HG03378 (cell line): ENCODE measurements at regions not wholly inside any gene's neighbourhood (a gene's known extent, or its start where the extent isn't known, plus 50 kb on each side); places are given as distances from the start of the nearest gene placed in this dataset.
A peak's percentile ranks its signal among the peaks of the same experiment; 100 is the strongest.
"Not testable (repeated sequence)": the region's sequence is repeated elsewhere in the genome, so short reads cannot be mapped to it uniquely, and the experiment has no call there.

ENCODE experiments used
- ATAC-seq: cut with Tn5 transposase; IDR thresholded peaks from one replicate; pipeline ENCODE4 v1.9.1; 2021; ENCODE audit warnings: mild to moderate bottlenecking, moderate library complexity; ENCODE audit not compliant: unreplicated experiment

GRCh38 chr3:90145094-90145860 is 1037.9 kb downstream of the EPHA3 start:
- ATAC-seq = no peak

DNA sequence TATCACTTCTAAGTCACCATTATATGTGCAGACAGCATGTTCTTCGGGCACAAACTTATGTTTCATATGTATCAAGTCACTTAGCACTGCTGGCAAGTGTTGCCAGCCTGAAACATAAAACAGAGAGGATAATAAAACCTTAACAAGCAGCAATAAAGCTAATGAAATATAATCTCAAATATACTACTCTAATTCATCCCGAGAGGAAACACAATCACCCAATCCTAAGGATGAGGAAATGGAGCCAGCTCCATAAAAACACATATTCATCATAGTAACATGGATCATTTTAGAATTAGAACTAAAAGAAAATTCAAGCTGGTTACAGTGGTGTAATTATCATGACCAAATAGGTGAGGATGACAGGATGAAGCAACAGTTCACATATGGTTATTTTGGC is 1072.7 kb downstream of the EPHA3 start:
- ATAC-seq = no peak

DNA sequence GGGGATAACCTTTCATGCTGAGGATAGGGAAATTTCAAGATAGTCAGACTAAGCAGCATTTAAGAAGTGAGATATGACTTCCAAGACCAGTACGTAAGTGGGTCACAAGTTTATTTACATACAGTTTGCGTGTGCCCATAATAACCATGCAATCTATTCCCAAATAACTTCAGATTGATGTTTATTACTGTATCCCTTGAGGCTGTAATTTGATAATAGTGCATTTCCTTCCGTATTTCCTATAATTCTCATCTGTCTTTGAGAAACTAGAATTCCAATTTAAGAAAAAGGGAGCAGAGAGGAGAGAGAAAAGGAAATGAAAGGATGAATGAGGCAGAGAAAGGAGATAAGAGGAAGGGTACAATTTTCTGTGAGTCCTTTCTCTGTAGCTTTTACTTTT is 1073.1 kb downstream of the EPHA3 start:
- no peak for ATAC-seq

- peak; percentile 96 for ATAC-seq
Measured at GRCh38 chr3:90182291-90182976, 1075.0 kb downstream of the EPHA3 start.

DNA sequence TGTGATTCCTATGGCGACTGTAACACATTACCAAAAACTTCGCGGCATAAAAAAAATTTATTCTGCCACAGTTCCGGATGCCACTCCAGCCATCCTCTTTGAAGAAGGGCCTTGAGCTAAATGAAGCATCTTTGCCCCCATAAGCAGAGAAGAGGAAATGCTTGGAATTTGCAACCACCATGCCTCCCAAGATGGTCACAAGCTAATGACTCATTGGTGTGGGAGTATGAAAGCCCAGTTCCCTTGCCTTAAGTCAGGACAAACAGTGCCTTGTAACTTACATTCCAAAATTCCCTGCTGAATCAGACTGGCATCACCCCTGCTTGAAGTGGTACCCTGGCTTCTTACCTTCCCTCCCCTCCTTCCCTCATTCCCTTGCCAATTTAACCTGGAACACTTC is 1077.4 kb downstream of the EPHA3 start:
- ATAC-seq = no peak

- not testable (repeated sequence) for ATAC-seq
Measured at GRCh38 chr3:90197383-90197782, 1090.0 kb downstream of the EPHA3 start.

DNA sequence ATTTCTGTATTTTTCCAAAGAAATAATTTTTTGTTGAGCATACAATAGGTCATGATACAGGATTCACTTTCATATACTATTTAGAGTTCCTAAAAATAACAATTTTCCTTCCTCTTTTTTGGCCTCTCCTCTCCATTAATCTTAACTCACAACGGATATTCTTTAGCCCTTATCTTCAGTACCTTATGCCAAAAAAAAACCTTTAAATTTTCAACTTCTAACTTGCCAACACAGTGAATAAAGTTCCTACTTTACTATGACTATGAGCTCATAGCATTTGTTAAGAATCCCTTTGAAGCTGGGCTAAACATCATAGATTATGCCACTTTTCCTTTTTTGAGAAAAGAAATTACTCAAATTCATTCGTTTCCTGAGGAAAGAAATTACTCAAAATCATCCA is 1095.5 kb downstream of the EPHA3 start:
- not testable (repeated sequence) for ATAC-seq

DNA sequence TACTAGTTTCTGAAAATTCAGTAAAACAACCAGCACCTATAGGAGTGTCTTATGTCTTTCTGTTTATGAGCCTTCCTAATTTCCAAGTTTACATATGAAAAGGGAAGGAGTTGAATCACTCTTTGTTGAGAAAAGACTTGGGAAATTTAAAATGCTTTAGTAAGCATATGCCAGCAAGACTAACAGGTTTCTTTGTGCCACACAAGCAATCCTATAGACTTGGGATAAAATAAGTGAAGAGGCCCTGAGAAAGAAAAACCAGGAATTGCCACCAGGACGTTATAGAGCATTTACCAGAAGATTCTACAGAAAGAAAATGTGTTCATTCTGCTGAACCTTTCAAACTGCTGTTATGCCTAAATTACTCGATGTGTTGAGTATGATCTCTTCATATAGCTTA is 1099.1 kb downstream of the EPHA3 start:
- ATAC-seq = not testable (repeated sequence)

DNA sequence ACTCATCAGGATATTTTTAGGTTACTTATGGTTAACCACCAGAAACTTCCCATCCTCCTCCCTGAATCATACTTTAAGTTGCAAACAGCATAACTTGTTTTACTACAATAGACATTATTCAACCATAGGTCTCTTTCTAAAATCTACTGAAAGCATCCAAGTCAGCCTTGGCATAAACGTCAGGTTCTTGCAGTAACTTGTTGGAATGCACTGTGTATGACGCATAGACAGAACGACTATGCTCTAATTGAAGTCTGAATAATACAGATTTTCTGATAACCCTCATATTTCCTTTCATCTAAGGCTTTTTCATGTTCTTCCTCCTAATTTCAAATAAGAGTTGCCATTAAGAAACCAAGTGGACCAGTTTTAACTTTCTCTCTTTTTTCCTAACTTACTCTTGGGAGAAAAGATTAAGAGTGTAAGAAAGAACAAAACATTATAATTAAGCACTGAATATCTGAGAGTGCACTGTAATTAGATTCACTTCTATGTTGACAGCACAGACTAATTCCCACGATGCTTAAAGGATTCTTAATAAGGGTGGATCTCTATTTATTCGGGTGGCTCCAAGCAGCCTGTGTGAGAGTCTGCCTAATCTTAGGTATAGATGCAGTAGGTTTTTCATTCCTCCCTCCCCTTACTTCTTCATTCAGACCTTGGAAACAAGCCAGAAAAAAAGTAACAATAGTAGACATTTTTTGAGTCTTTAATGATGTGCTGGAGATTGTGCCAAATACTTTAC is 1100.1 kb downstream of the EPHA3 start:
- not testable (repeated sequence) for ATAC-seq

- ATAC-seq = no peak
Measured at GRCh38 chr3:90221900-90222299, 1114.5 kb downstream of the EPHA3 start.

DNA sequence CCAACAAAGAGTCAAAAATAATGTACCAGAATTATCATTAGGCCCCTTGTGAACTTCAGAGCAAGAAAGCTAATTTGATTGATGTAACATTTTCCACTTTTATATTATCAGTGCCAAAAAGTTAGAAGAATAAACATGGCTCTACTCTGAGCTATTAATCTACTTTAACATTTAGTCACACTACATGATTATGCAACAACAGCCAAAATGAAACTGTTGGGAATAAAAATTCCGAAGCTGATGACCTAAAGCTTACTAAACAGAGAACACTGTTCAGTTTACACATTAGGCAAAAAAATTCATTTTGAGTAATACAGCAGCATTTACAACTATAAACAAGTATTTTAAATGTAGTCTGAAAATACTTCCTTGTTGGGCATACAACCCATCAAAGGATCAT is 1134.1 kb downstream of the EPHA3 start:
- no peak for ATAC-seq

GRCh38 chr3:90253131-90253530 is 1145.7 kb downstream of the EPHA3 start:
- ATAC-seq = no peak

DNA sequence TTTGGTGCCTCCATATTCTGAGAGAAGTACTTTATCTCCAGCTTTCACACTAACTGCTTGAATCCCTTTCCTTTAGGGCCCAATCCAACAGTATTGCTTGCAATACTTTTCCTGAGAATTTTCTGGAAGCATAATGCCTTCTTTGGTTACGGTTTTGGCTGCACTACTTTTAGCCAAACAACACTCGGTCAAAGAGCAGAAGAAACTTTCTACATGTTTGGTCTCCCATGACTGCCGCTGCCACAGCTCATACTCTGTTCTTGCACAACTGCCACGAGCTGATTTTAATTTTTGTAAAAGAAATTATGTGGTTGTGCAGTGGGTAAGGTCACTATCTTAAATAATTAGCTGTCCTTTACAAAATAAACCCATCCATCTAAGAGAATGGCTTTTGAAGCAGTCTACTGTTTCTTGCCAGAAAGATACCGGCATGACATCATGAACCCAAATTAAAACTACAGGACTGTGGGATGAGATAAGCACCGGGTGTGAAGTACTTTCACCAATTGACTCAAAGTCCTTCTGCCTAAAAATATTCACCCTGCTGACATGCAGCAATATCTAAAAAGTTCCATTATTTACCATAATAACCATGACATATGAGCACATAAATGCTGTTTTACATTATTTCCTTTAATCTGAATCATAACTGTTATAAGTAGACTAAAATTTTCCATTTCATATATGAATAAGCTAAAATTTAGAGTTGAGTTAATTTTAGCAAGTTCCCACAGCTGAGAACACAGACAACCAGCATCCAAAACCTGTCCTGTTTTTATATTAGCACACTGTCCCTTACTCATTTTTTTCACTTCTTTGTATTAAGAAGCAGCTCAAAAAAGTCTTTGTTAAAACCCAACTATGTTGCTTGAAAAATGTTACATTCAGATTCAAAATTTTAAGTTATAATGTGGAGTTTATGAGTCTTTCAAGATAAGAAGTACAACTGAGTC is 1154.3 kb downstream of the EPHA3 start:
- no peak for ATAC-seq
